Mesothelial cell of epicardium (in vitro differentiated cells): ENCODE measurements at regions not wholly inside any gene's neighbourhood (a gene's known extent, or its start where the extent isn't known, plus 50 kb on each side); places are given as distances from the start of the nearest gene placed in this dataset.

Experiments
- DNase-seq, 2 experiments: peaks; one replicate each; pipeline ENCODE4 v3.0.0; 2021; ENCODE audit warnings: low spot score in 2 of 2; ENCODE audit not compliant: unreplicated experiment in 2 of 2
- H3K27ac Mint-ChIP-seq: 2 replicates; pipeline ENCODE4 v1.8.0; 2021; ENCODE audit warnings: mixed read lengths
- H3K27me3 Mint-ChIP-seq: 2 replicates; pipeline ENCODE4 v1.8.0; 2021; ENCODE audit warnings: low read depth, mixed read lengths
- H3K36me3 Mint-ChIP-seq: 2 replicates; pipeline ENCODE4 v1.8.0; 2021; ENCODE audit warnings: mixed read lengths
- H3K4me1 Mint-ChIP-seq: 2 replicates; pipeline ENCODE4 v1.8.0; 2021; ENCODE audit warnings: mixed read lengths
- H3K4me3 Mint-ChIP-seq: 2 replicates; pipeline ENCODE4 v1.8.0; 2021; ENCODE audit warnings: mild to moderate bottlenecking, moderate library complexity, mixed read lengths
- H3K9me3 Mint-ChIP-seq: 2 replicates; pipeline ENCODE4 v1.8.0; 2021; ENCODE audit warnings: mixed read lengths
- TF ChIP-seq, protein P1 (sequence below): fragments of 200-600 bp; sonication (generic); IDR thresholded peaks from one replicate; pipeline ENCODE4 v1.5.0; 2021; ENCODE audit warnings: antibody characterized with exemption; ENCODE audit not compliant: unreplicated experiment

DNA sequence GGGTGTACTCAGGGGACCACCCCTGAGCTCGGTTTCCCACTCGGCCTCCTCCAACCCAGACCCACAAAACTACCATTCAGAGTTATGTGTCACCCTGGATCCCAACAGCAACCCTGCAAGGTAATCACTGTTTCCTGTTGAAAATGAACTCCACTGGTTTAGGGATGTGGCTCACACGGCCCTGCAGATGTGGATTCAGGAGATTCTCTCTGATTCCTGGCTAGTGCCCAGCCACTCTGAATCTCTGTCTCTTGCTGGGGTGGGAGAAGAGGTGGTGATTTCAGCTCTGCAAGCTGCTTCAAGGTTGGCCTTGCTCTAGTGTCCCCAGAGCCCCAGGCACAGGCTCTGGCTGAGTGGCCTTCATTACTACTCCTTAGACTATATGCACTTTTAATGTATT, 1231.6 kb downstream of the TBC1D22A start:
- DNase-seq, result no peak
- TF ChIP-seq, protein P1, sequence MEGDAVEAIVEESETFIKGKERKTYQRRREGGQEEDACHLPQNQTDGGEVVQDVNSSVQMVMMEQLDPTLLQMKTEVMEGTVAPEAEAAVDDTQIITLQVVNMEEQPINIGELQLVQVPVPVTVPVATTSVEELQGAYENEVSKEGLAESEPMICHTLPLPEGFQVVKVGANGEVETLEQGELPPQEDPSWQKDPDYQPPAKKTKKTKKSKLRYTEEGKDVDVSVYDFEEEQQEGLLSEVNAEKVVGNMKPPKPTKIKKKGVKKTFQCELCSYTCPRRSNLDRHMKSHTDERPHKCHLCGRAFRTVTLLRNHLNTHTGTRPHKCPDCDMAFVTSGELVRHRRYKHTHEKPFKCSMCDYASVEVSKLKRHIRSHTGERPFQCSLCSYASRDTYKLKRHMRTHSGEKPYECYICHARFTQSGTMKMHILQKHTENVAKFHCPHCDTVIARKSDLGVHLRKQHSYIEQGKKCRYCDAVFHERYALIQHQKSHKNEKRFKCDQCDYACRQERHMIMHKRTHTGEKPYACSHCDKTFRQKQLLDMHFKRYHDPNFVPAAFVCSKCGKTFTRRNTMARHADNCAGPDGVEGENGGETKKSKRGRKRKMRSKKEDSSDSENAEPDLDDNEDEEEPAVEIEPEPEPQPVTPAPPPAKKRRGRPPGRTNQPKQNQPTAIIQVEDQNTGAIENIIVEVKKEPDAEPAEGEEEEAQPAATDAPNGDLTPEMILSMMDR, result no peak
- Mint-ChIP-seq H3K27ac (no peak overlapping the region), H3K36me3 (no peaks in the 10 kb centered on the region), H3K9me3 (peaks cover 33% of the 10 kb centered on the region), H3K4me3 (no peak overlapping the region), H3K27me3 (no peaks in the 10 kb centered on the region), H3K4me1 (no peaks in the 10 kb centered on the region)

DNA sequence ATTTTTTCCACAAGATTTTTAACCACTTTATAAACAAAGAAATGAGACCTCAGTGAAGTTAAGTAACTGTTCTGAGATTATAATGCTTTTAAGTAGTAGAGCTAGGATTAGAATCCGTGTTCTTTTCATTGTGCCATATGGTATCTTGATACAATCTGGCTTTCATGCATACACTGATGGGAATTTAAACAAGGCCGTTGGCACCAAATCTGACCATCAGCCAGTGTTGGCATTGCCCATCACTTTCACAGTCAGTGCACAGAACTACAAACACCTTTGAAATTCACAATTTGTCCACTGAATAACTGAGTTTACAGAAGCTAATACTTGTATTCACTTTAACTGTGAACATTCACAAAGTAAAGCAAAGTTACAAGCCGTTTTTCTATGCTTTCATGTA, 1228.0 kb downstream of the TBC1D22A start:
- no peak for DNase-seq
- H3K4me1 Mint-ChIP-seq, result no peaks in the 10 kb centered on the region
- H3K9me3 Mint-ChIP-seq, result peaks cover 60% of the 10 kb centered on the region
- no peaks in the 10 kb centered on the region for H3K27me3 Mint-ChIP-seq
- TF ChIP-seq, protein P1, result no peak
- H3K4me3 Mint-ChIP-seq, result no peak overlapping the region
- no peaks in the 10 kb centered on the region for H3K36me3 Mint-ChIP-seq
- H3K27ac Mint-ChIP-seq, result no peak overlapping the region

DNA sequence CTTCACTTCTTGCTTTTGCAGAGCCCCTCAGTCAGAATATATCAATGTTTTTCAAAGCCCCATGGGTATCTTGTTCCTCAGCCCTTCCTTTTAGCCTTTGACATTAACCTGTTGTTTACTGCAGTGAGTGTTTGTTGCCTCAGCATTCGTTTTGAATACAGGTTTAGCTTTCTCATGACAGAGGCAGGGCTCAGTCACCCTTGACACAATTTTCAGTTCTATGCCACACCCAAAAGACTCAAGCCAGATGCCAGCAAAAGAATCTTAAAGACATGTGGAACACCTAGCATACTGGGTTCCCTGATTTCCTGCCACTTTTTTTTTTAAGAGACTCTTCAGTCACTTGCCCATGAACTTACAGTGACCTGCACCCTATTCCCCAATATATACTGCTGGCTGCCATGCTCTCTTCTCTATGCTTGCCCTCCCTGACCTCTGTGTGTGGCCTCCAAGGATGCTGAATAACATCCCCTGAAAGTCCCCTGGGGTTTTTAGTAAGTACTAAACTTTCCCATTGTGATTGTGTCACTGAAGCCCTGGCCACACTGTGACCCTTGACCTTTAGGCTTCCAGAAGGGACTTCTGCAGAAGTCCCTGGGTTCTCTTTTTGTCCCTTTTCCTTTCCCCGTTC, 1225.5 kb downstream of the TBC1D22A start:
- Mint-ChIP-seq H3K4me1 (no peaks in the 10 kb centered on the region), H3K9me3 (peaks cover 67% of the 10 kb centered on the region), H3K4me3 (no peak overlapping the region), H3K27ac (no peak overlapping the region), H3K27me3 (no peaks in the 10 kb centered on the region), H3K36me3 (no peaks in the 10 kb centered on the region)
- TF ChIP-seq, protein P1, result no peak
- DNase-seq, result no peak

DNA sequence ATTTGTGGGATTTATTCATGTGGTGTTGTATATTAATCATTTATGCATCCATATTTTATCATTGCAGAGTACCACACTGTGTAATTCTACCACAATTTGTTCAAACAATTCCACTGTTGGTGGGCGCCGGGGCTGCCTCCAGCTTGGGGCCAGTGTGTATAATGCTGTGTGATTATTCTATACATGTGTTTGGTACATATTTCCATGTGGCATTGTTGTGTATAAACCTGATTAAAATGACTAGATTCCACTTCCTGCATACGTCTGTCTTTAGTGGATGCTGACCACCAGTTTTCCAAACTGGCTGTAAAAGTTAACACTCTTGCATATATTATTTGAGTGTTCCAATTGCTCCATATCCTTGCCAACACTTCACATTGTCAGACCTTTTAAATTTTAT, 1213.8 kb downstream of the TBC1D22A start:
- DNase-seq, result no peak
- peaks cover 50% of the 10 kb centered on the region for H3K9me3 Mint-ChIP-seq
- no peak overlapping the region for H3K4me3 Mint-ChIP-seq
- H3K4me1 Mint-ChIP-seq, result no peaks in the 10 kb centered on the region
- no peaks in the 10 kb centered on the region for H3K27me3 Mint-ChIP-seq
- TF ChIP-seq, protein P1, result no peak
- no peak overlapping the region for H3K27ac Mint-ChIP-seq
- peaks cover 3% of the 10 kb centered on the region for H3K36me3 Mint-ChIP-seq

DNA sequence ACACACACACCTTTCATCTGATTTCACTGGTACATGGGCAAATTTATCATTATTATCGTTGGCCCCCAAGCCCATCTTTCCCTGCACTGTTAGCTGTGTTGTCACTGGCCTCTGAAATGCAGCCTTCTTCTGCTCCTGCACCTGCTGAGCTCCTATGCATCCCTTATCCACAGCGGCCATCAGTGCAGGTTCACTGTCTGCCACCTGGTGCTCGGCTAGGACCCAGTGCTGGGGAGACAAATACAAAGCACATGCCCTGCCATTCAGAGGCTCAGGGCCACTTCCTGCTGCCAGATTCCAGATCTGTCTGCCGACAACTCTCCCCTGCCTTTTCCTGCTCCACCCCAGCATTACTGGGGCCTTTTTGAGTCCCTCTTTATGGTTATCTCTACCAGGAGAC, 1205.4 kb downstream of the TBC1D22A start:
- H3K9me3 Mint-ChIP-seq, result peaks cover 62% of the 10 kb centered on the region
- H3K4me3 Mint-ChIP-seq, result no peak overlapping the region
- H3K27ac Mint-ChIP-seq, result no peak overlapping the region
- TF ChIP-seq, protein P1, result no peak
- H3K27me3 Mint-ChIP-seq, result no peaks in the 10 kb centered on the region
- no peak for DNase-seq
- no peaks in the 10 kb centered on the region for H3K36me3 Mint-ChIP-seq
- H3K4me1 Mint-ChIP-seq, result no peaks in the 10 kb centered on the region

DNA sequence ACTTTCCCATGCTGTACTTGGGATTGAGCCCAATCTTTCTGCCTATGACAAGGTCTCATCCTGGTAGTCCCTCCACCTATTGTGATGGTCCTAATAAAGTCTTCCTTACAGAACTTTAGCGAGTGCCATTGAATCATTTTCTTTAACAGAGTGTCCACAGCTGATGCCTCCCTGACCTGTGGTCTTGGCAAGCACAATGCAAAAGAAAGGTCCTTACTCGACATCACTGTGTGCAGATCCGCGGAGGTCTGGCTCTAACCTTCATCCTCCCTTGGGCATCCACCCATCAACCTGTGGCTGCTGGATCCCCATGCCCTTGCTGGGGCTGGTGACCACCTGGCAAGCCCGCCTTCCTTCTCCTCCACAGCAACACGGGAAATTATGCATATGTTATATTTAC, 1203.9 kb downstream of the TBC1D22A start:
- no peak for DNase-seq
- Mint-ChIP-seq H3K4me1 (no peaks in the 10 kb centered on the region), H3K9me3 (peaks cover 64% of the 10 kb centered on the region), H3K4me3 (no peak overlapping the region), H3K27ac (no peak overlapping the region), H3K27me3 (no peaks in the 10 kb centered on the region), H3K36me3 (no peaks in the 10 kb centered on the region)
- TF ChIP-seq, protein P1, result no peak
